ENCODE measurements at regions not wholly inside any gene's neighbourhood (a gene's known extent, or its start where the extent isn't known, plus 50 kb on each side); places are given as distances from the start of the nearest gene placed in this dataset.

GRCh38 chr9:91119679-91120078 is 242.0 kb downstream of the AUH start:
- no peak for TF ChIP-seq CTCF (IDR thresholded peaks at IDR 0.05)
- DNase-seq (ENCODE audit: low spot score), result no peak
- peak overlapping the region; percentile 72 to 76 for H3K27ac ChIP-seq
- peak overlapping the region; percentile 50 for H3K4me3 ChIP-seq

GRCh38 chr9:91120200-91120599 is 241.5 kb downstream of the AUH start:
- H3K27ac ChIP-seq, result peak overlapping the region; percentile 72 to 76
- H3K4me3 ChIP-seq, result no peak overlapping the region
- TF ChIP-seq CTCF (IDR thresholded peaks at IDR 0.05), result no peak
- no peak for DNase-seq (ENCODE audit: low spot score)

GRCh38 chr9:91122755-91123154 is 239.0 kb downstream of the AUH start:
- TF ChIP-seq CTCF (IDR thresholded peaks at IDR 0.05), result no peak
- no peak overlapping the region for H3K4me3 ChIP-seq
- H3K27ac ChIP-seq, result no peak overlapping the region
- no peak for DNase-seq (ENCODE audit: low spot score)

GRCh38 chr9:91126761-91127445 is 234.8 kb downstream of the AUH start:
- no peak for TF ChIP-seq CTCF (IDR thresholded peaks at IDR 0.05)
- H3K4me3 ChIP-seq, result no peak overlapping the region
- H3K27ac ChIP-seq, result no peak overlapping the region
- DNase-seq (ENCODE audit: low spot score), result no peak

- DNase-seq (ENCODE audit: low spot score), result no peak
- H3K4me3 ChIP-seq, result no peak overlapping the region
These were observed 234.1 kb downstream of the AUH start for GRCh38 chr9:91127653-91128052.

GRCh38 chr9:91130796-91131318 is 230.9 kb downstream of the AUH start:
- no peak for TF ChIP-seq CTCF (IDR thresholded peaks at IDR 0.05)
- DNase-seq (ENCODE audit: low spot score), result no peak
- H3K27ac ChIP-seq, result no peak overlapping the region
- no peak overlapping the region for H3K4me3 ChIP-seq

More at GRCh38 chr9:91127653-91128052, 234.1 kb downstream of the AUH start:
- no peak for TF ChIP-seq CTCF (IDR thresholded peaks at IDR 0.05)
- no peak overlapping the region for H3K27ac ChIP-seq

- no peak overlapping the region for H3K27ac ChIP-seq
- no peak for TF ChIP-seq CTCF (IDR thresholded peaks at IDR 0.05)
- no peak for DNase-seq (ENCODE audit: low spot score)
- no peak overlapping the region for H3K4me3 ChIP-seq
These were observed 230.3 kb downstream of the AUH start for GRCh38 chr9:91131433-91131839.
